Transverse colon (tissue), 3 donors: ENCODE measurements at regions not wholly inside any gene's neighbourhood (a gene's known extent, or its start where the extent isn't known, plus 50 kb on each side); places are given as distances from the start of the nearest gene placed in this dataset.

Experiments used
- CTCF ChIP-seq, 5 experiments: fragments of 200-600 bp in 3 of 5; fragments of 450-650 bp in 2 of 5; sonication (generic) in 3 of 5; IDR thresholded peaks; 1 replicate in 2 of 5; 2 replicates in 3 of 5; pipeline ENCODE4 v1.5.1; 2016 to 2017; ENCODE audit warnings: antibody characterized with exemption in 5 of 5, inconsistent platforms in 3 of 5, mild to moderate bottlenecking in 2 of 5, moderate library complexity in 1 of 5
- POLR2A ChIP-seq: fragments of 450-650 bp; IDR thresholded peaks from one replicate; pipeline ENCODE4 v1.6.1; 2016; ENCODE audit warnings: antibody characterized with exemption, mild to moderate bottlenecking, moderate library complexity

- no peak for TF ChIP-seq POLR2A
- TF ChIP-seq CTCF (IDR thresholded peaks at IDR 0.05) = no peak
Observed at GRCh38 chr12:126773491-126773890, 1493.5 kb upstream of the TMEM132C start.
